ENCODE measurements at regions not wholly inside any gene's neighbourhood (a gene's known extent, or its start where the extent isn't known, plus 50 kb on each side); places are given as distances from the start of the nearest gene placed in this dataset.

DNA sequence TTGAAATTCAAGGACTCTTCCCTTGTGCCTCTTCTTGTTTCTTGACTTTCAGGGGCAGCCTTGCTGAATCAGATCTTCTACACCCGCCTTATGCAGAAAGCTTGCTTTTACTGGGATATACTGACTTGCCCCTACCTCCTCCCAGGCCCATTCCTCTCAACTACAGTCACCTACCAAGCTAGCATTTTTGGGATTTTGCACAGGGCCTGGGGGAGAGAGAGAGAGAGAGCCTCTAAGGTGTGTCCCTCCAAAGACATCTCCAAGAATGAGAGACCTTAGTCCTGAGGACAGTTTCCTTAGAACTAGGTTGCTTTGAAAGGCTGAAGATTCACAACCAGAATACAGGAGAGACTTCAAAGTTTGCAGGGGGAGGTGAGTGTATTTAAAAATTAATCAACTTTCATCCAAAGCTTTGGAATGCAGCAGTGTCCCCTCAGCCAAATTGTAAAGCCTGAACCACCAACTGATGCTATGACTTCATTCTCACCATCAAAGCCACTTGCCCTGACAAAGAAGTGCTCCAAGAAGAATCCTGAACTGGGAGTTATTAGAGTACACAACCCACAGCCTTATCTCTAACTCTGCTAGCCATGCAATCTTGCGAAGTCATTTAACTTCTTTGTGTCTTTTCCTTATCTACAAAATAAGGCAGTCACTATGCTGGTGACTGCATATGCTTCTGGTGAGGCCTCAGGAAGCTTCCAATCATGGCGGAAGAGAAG lies 96.1 kb upstream of the EGLN3 start (continued):
- TF ChIP-seq, protein P1, sequence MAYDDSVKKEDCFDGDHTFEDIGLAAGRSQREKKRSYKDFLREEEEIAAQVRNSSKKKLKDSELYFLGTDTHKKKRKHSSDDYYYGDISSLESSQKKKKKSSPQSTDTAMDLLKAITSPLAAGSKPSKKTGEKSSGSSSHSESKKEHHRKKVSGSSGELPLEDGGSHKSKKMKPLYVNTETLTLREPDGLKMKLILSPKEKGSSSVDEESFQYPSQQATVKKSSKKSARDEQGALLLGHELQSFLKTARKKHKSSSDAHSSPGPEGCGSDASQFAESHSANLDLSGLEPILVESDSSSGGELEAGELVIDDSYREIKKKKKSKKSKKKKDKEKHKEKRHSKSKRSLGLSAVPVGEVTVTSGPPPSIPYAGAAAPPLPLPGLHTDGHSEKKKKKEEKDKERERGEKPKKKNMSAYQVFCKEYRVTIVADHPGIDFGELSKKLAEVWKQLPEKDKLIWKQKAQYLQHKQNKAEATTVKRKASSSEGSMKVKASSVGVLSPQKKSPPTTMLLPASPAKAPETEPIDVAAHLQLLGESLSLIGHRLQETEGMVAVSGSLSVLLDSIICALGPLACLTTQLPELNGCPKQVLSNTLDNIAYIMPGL (CRISPR knock-in tag; IDR thresholded peaks at IDR 0.05) = no peak
- no peak for TF ChIP-seq ZNF408 (CRISPR knock-in tag; IDR thresholded peaks at IDR 0.05; ENCODE audit: low read depth)
- TF ChIP-seq, protein P2, sequence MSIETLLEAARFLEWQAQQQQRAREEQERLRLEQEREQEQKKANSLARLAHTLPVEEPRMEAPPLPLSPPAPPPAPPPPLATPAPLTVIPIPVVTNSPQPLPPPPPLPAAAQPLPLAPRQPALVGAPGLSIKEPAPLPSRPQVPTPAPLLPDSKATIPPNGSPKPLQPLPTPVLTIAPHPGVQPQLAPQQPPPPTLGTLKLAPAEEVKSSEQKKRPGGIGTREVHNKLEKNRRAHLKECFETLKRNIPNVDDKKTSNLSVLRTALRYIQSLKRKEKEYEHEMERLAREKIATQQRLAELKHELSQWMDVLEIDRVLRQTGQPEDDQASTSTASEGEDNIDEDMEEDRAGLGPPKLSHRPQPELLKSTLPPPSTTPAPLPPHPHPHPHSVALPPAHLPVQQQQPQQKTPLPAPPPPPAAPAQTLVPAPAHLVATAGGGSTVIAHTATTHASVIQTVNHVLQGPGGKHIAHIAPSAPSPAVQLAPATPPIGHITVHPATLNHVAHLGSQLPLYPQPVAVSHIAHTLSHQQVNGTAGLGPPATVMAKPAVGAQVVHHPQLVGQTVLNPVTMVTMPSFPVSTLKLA (conservative IDR thresholded peaks at IDR 0.05) = 0 out of 4 replicates have a peak, but pooled peaks of 1 of the 2 experiments have one; percentile 14
- 0 out of 2 replicates have a peak, but pooled peaks have one; percentile 61 for TF ChIP-seq CTBP1 (IDR thresholded peaks at IDR 0.05; ENCODE audit: borderline replicate concordance)
- peak; percentile 84 for TF ChIP-seq EP300 (IDR thresholded peaks at IDR 0.05; ENCODE audit: low read length)
- TF ChIP-seq FOXK2 (conservative IDR thresholded peaks at IDR 0.05 in 1 of 2, IDR thresholded peaks at IDR 0.05 in 1 of 2; ENCODE audit: low read depth in 2 of 2) = peak; percentile 39 to 45; a peak in 1 of 4 replicates
- no peak for TF ChIP-seq HDAC8 (tag; IDR thresholded peaks at IDR 0.05)
- no peak for TF ChIP-seq MECOM (CRISPR knock-in tag; IDR thresholded peaks at IDR 0.05)
- no peak; the same call in 1 of the 2 replicates for TF ChIP-seq NFIC (IDR thresholded peaks at IDR 0.05)
- TF ChIP-seq, protein P3, sequence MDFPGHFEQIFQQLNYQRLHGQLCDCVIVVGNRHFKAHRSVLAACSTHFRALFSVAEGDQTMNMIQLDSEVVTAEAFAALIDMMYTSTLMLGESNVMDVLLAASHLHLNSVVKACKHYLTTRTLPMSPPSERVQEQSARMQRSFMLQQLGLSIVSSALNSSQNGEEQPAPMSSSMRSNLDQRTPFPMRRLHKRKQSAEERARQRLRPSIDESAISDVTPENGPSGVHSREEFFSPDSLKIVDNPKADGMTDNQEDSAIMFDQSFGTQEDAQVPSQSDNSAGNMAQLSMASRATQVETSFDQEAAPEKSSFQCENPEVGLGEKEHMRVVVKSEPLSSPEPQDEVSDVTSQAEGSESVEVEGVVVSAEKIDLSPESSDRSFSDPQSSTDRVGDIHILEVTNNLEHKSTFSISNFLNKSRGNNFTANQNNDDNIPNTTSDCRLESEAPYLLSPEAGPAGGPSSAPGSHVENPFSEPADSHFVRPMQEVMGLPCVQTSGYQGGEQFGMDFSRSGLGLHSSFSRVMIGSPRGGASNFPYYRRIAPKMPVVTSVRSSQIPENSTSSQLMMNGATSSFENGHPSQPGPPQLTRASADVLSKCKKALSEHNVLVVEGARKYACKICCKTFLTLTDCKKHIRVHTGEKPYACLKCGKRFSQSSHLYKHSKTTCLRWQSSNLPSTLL (IDR thresholded peaks at IDR 0.05) = no peak
- TF ChIP-seq CREM (IDR thresholded peaks at IDR 0.05; ENCODE audit: low read depth) = 0 out of 2 replicates have a peak, but pooled peaks have one; percentile 22
- TF ChIP-seq, protein P4, sequence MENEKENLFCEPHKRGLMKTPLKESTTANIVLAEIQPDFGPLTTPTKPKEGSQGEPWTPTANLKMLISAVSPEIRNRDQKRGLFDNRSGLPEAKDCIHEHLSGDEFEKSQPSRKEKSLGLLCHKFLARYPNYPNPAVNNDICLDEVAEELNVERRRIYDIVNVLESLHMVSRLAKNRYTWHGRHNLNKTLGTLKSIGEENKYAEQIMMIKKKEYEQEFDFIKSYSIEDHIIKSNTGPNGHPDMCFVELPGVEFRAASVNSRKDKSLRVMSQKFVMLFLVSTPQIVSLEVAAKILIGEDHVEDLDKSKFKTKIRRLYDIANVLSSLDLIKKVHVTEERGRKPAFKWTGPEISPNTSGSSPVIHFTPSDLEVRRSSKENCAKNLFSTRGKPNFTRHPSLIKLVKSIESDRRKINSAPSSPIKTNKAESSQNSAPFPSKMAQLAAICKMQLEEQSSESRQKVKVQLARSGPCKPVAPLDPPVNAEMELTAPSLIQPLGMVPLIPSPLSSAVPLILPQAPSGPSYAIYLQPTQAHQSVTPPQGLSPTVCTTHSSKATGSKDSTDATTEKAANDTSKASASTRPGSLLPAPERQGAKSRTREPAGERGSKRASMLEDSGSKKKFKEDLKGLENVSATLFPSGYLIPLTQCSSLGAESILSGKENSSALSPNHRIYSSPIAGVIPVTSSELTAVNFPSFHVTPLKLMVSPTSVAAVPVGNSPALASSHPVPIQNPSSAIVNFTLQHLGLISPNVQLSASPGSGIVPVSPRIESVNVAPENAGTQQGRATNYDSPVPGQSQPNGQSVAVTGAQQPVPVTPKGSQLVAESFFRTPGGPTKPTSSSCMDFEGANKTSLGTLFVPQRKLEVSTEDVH (IDR thresholded peaks at IDR 0.05; ENCODE audit: low read depth, partially characterized antibody) = no peak
- TF ChIP-seq ETV6 (IDR thresholded peaks at IDR 0.05; ENCODE audit: borderline replicate concordance in 1 of 2, low read depth in 2 of 2, low read length in 1 of 2) = no peak
- TF ChIP-seq ETV6 (CRISPR knock-in tag; IDR thresholded peaks at IDR 0.05; ENCODE audit: borderline replicate concordance) = no peak
- no peak for TF ChIP-seq ZNF699 (CRISPR knock-in tag; IDR thresholded peaks at IDR 0.05; ENCODE audit: insufficient replicate concordance)
- peak; percentile 49 for TF ChIP-seq C11orf30 (IDR thresholded peaks at IDR 0.05; ENCODE audit: low read depth)
- 0 out of 2 replicates have a peak, but pooled peaks have one; percentile 37 for TF ChIP-seq GATAD2B (IDR thresholded peaks at IDR 0.05; ENCODE audit: borderline replicate concordance)
- TF ChIP-seq, protein P5, sequence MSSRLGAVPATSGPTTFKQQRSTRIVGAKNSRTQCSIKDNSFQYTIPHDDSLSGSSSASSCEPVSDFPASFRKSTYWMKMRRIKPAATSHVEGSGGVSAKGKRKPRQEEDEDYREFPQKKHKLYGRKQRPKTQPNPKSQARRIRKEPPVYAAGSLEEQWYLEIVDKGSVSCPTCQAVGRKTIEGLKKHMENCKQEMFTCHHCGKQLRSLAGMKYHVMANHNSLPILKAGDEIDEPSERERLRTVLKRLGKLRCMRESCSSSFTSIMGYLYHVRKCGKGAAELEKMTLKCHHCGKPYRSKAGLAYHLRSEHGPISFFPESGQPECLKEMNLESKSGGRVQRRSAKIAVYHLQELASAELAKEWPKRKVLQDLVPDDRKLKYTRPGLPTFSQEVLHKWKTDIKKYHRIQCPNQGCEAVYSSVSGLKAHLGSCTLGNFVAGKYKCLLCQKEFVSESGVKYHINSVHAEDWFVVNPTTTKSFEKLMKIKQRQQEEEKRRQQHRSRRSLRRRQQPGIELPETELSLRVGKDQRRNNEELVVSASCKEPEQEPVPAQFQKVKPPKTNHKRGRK (tag; IDR thresholded peaks at IDR 0.05) = no peak

Data from K562 (cell line).